ENCODE measurements at regions not wholly inside any gene's neighbourhood (a gene's known extent, or its start where the extent isn't known, plus 50 kb on each side); places are given as distances from the start of the nearest gene placed in this dataset.

GRCh38 chr6:113065611-113066010 lies 718.5 kb downstream of the RFPL4B start:
- Histone ChIP-seq H3K36me3 (ENCODE audit: control insufficient read depth in 1 of 2, insufficient read depth in 2 of 2, low read length in 2 of 2) (no peaks in the 10 kb centered on the region), H3K4me1 (ENCODE audit: control insufficient read depth in 1 of 2, insufficient read depth in 2 of 2, low read length in 2 of 2) (peaks cover 0 to 6% of the 10 kb centered on the region in 2 experiments; a peak in 1 of 4 replicates), H3K27ac (ENCODE audit: low read depth, low read length) (no peak overlapping the region), H3K4me3 (replicated peaks in 1 of 2; ENCODE audit: low read depth in 1 of 2, low read length in 2 of 2) (no peak overlapping the region), H2AFZ (ENCODE audit: low read depth, low read length, poor library complexity, severe bottlenecking) (no peak overlapping the region), H3K27me3 (ENCODE audit: insufficient read depth, low read length) (no peaks in the 10 kb centered on the region), H3K9me3 (ENCODE audit: control insufficient read depth in 1 of 2, insufficient read depth in 1 of 2, low read depth in 1 of 2, low read length in 2 of 2) (no peaks in the 10 kb centered on the region), H3K9me2 (ENCODE audit: insufficient read depth) (no peaks in the 10 kb centered on the region), H3K4me2 (ENCODE audit: low read length) (no peak overlapping the region), H3K79me2 (ENCODE audit: insufficient read depth, low read length) (no peaks in the 10 kb centered on the region), H3K9ac (ENCODE audit: low read length) (no peak overlapping the region), H4K20me1 (ENCODE audit: insufficient read depth) (no peaks in the 10 kb centered on the region)
- no peak for DNase-seq (ENCODE audit: low read depth, low spot score)
- ATAC-seq: no peak
- TF ChIP-seq POLR2AphosphoS5 (IDR thresholded peaks at IDR 0.05; ENCODE audit: low read depth, low read length) (no peak), TCF7L2 (IDR thresholded peaks at IDR 0.05; ENCODE audit: borderline replicate concordance, extremely low read depth, insufficient read depth, insufficient read length) (no peak), SRF (IDR thresholded peaks at IDR 0.05; ENCODE audit: low read depth) (no peak), EZH2phosphoT487 (IDR thresholded peaks at IDR 0.05; ENCODE audit: borderline replicate concordance) (no peak), SP1 (IDR thresholded peaks at IDR 0.05; ENCODE audit: low read depth) (no peak), ELF1 (IDR thresholded peaks at IDR 0.05; ENCODE audit: borderline replicate concordance, low read depth) (no peak), ZFX (IDR thresholded peaks at IDR 0.05) (no peak)
- TF ChIP-seq, protein P1, sequence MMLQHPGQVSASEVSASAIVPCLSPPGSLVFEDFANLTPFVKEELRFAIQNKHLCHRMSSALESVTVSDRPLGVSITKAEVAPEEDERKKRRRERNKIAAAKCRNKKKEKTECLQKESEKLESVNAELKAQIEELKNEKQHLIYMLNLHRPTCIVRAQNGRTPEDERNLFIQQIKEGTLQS (IDR thresholded peaks at IDR 0.05): no peak
- TF ChIP-seq, protein P2, sequence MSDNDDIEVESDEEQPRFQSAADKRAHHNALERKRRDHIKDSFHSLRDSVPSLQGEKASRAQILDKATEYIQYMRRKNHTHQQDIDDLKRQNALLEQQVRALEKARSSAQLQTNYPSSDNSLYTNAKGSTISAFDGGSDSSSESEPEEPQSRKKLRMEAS (IDR thresholded peaks at IDR 0.05): no peak
- no TSS peak for BruUV-seq (replicated peaks)
- intact Hi-C loops (cut with micrococcal nuclease): no loop called here
- ChIA-PET RAD21 (ENCODE audit: low non-redundant PET in 1 of 2, low total read pairs in 2 of 2, uncharacterized antibody in 2 of 2, unreplicated experiment in 2 of 2) (no interaction called here), POLR2A (no interaction called here), CTCF (no interaction called here)

DNA sequence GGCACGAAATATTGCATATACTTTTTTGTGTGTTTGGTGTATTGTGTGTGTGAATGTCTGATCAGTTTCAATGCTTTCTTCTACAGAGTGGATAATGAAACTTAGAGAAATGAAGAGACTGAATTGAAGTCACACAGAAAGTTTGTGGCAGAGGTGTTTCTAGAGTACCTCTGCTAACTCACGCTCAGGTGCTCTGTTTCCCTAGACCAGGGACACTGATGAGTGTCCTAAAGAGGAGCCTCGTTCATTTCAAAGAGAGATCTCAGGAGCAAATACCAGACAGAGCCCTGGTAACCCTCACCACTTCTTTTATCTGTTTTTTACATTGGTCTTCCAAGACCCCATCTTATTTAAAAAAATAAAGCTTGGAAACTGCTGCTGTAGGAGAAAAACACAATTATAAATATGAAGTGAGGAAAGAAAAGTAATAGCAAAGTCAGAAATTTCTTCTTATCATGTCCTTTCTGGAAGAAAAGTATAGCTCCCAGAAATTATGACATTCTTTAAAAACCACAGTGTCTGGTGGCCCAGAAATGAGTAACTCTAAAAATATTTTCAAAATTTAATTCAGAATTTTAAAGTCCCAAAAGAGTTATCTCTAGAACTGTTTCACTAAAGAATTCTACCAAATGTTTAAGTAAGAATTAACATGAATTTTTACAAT lies 720.6 kb downstream of the RFPL4B start:
- BruUV-seq (replicated peaks): no TSS peak
- Histone ChIP-seq H3K36me3 (ENCODE audit: control insufficient read depth in 1 of 2, insufficient read depth in 2 of 2, low read length in 2 of 2) (no peaks in the 10 kb centered on the region), H3K9me2 (ENCODE audit: insufficient read depth) (no peaks in the 10 kb centered on the region), H3K9ac (ENCODE audit: low read length) (no peak overlapping the region), H3K4me3 (replicated peaks in 1 of 2; ENCODE audit: low read depth in 1 of 2, low read length in 2 of 2) (no peak overlapping the region), H3K27ac (ENCODE audit: low read depth, low read length) (no peak overlapping the region), H3K9me3 (ENCODE audit: control insufficient read depth in 1 of 2, insufficient read depth in 1 of 2, low read depth in 1 of 2, low read length in 2 of 2) (no peaks in the 10 kb centered on the region), H4K20me1 (ENCODE audit: insufficient read depth) (no peaks in the 10 kb centered on the region), H3K79me2 (ENCODE audit: insufficient read depth, low read length) (no peaks in the 10 kb centered on the region), H3K27me3 (ENCODE audit: insufficient read depth, low read length) (no peaks in the 10 kb centered on the region), H2AFZ (ENCODE audit: low read depth, low read length, poor library complexity, severe bottlenecking) (peak overlapping the region; percentile 43), H3K4me1 (ENCODE audit: control insufficient read depth in 1 of 2, insufficient read depth in 2 of 2, low read length in 2 of 2) (peaks cover 0 to 8% of the 10 kb centered on the region in 2 experiments; a peak in 1 of 4 replicates), H3K4me2 (ENCODE audit: low read length) (0 out of 2 replicates have a peak overlapping the region, but pooled peaks have one; percentile 1)
- DNase-seq (ENCODE audit: low read depth, low spot score) (no peak), ATAC-seq (no peak; the same call in 1 of the 2 replicates)
- POLR2A ChIA-PET: no interaction called here
- intact Hi-C loops (cut with micrococcal nuclease): no loop called here
- RAD21 ChIA-PET (ENCODE audit: low non-redundant PET in 1 of 2, low total read pairs in 2 of 2, uncharacterized antibody in 2 of 2, unreplicated experiment in 2 of 2): no interaction called here
- CTCF ChIA-PET: no interaction called here
- TF ChIP-seq SP1 (IDR thresholded peaks at IDR 0.05; ENCODE audit: low read depth) (no peak), CBX3 (IDR thresholded peaks at IDR 0.05; ENCODE audit: low read depth) (no peak), POLR2AphosphoS5 (IDR thresholded peaks at IDR 0.05; ENCODE audit: low read depth, low read length) (no peak), EZH2 (IDR thresholded peaks at IDR 0.05) (no peak), EZH2phosphoT487 (IDR thresholded peaks at IDR 0.05; ENCODE audit: borderline replicate concordance) (no peak), REST (IDR thresholded peaks at IDR 0.05; ENCODE audit: low read depth) (no peak), CEBPB (IDR thresholded peaks at IDR 0.05; ENCODE audit: low read depth) (no peak), ZNF274 (IDR thresholded peaks at IDR 0.05; ENCODE audit: low read depth, low read length) (no peak), RAD21 (IDR thresholded peaks at IDR 0.05; ENCODE audit: low read depth) (no peak)
